ENCODE measurements at regions not wholly inside any gene's neighbourhood (a gene's known extent, or its start where the extent isn't known, plus 50 kb on each side); places are given as distances from the start of the nearest gene placed in this dataset.

DNA sequence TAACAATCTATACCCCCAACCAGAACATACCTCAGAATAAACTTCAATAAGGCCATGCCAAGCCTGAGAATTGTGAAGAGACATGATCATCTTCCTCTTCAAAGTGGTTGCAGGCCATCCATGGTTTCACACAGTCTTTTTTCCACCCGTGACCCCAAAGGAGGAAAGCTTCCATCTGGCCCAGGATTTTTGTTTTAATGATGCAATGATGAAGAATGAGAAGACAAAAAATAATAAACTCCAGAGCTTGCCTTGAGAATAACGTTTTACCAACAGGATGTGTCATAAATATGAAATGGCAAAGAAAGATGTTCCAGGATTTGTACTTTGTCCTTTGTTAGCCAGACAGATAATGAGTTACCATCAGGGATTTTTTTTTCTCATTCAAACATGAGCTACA is 201.9 kb downstream of the WNT5A start:
- DNase-seq, result no peak
- Histone ChIP-seq H3K27ac (ENCODE audit: low read length) (no peak overlapping the region), H4K20me1 (ENCODE audit: insufficient read depth, low read length) (no peaks in the 10 kb centered on the region), H3K9ac (ENCODE audit: low read length) (no peak overlapping the region), H3K9me3 (replicated peaks; ENCODE audit: insufficient read depth, low read length) (no peaks in the 10 kb centered on the region), H3K36me3 (replicated peaks; ENCODE audit: insufficient read depth, low read length) (no peaks in the 10 kb centered on the region), H3K4me2 (ENCODE audit: low read depth, low read length) (no peak overlapping the region), H3K4me3 (ENCODE audit: low read length) (no peak overlapping the region), H3F3A (ENCODE audit: insufficient read depth, low read length) (no peaks in the 10 kb centered on the region), H3K9me2 (replicated peaks; ENCODE audit: insufficient read depth, low read length) (no peaks in the 10 kb centered on the region), H3K27me3 (replicated peaks; ENCODE audit: insufficient read depth, low read length) (no peaks in the 10 kb centered on the region), H3K79me2 (ENCODE audit: low read length) (no peaks in the 10 kb centered on the region), H2AFZ (ENCODE audit: low read length) (no peak overlapping the region), H3K4me1 (ENCODE audit: low read length) (no peaks in the 10 kb centered on the region)
- TF ChIP-seq EZH2phosphoT487 (IDR thresholded peaks at IDR 0.05; ENCODE audit: low read length), result no peak
- TF ChIP-seq EZH2 (optimal IDR thresholded peaks at IDR 0.05; ENCODE audit: low read depth, low read length), result no peak
- no peak for TF ChIP-seq CTCF (IDR thresholded peaks at IDR 0.05; ENCODE audit: low read length)

DNA sequence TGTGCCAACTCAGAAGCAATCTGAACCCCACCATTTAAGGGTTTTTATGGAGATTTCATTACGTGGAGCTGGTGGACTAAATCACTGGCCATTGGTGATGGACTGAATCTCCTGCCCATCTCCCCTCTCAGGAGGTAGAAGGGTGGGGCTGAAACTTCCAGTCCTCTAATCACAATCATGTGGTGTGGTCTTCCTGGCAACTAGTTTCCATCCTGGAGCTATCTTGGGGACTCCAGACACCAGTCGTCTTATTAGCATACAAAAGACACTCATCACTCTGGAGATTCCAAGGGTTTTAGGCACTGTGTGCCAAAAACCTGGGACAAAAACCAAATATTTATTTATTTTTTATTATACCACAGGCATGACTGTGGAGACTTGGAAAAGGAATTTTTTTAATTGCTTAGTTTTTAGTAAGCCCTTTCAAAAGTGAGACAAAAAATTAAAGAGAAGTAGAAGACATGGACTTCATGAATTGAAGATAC is 203.6 kb downstream of the WNT5A start:
- Histone ChIP-seq H3K9me2 (replicated peaks; ENCODE audit: insufficient read depth, low read length) (no peaks in the 10 kb centered on the region), H3K4me3 (ENCODE audit: low read length) (no peak overlapping the region), H3K27me3 (replicated peaks; ENCODE audit: insufficient read depth, low read length) (no peaks in the 10 kb centered on the region), H3K79me2 (ENCODE audit: low read length) (no peaks in the 10 kb centered on the region), H3F3A (ENCODE audit: insufficient read depth, low read length) (no peaks in the 10 kb centered on the region), H2AFZ (ENCODE audit: low read length) (no peak overlapping the region), H3K4me2 (ENCODE audit: low read depth, low read length) (no peak overlapping the region), H3K9me3 (replicated peaks; ENCODE audit: insufficient read depth, low read length) (no peaks in the 10 kb centered on the region), H3K36me3 (replicated peaks; ENCODE audit: insufficient read depth, low read length) (no peaks in the 10 kb centered on the region), H4K20me1 (ENCODE audit: insufficient read depth, low read length) (no peaks in the 10 kb centered on the region), H3K4me1 (ENCODE audit: low read length) (no peaks in the 10 kb centered on the region), H3K27ac (ENCODE audit: low read length) (no peak overlapping the region), H3K9ac (ENCODE audit: low read length) (no peak overlapping the region)
- no peak for DNase-seq
- TF ChIP-seq CTCF (IDR thresholded peaks at IDR 0.05; ENCODE audit: low read length) (no peak), EZH2phosphoT487 (IDR thresholded peaks at IDR 0.05; ENCODE audit: low read length) (no peak), EZH2 (optimal IDR thresholded peaks at IDR 0.05; ENCODE audit: low read depth, low read length) (no peak)

GRCh38 chr3:55282994-55283393 is 204.1 kb downstream of the WNT5A start:
- TF ChIP-seq EZH2phosphoT487 (IDR thresholded peaks at IDR 0.05; ENCODE audit: low read length), result no peak
- TF ChIP-seq CTCF (IDR thresholded peaks at IDR 0.05; ENCODE audit: low read length), result no peak
- no peak for TF ChIP-seq EZH2 (optimal IDR thresholded peaks at IDR 0.05; ENCODE audit: low read depth, low read length)
- Histone ChIP-seq H3K79me2 (ENCODE audit: low read length) (no peaks in the 10 kb centered on the region), H3K4me1 (ENCODE audit: low read length) (no peaks in the 10 kb centered on the region), H3K36me3 (replicated peaks; ENCODE audit: insufficient read depth, low read length) (no peaks in the 10 kb centered on the region), H3K9me3 (replicated peaks; ENCODE audit: insufficient read depth, low read length) (no peaks in the 10 kb centered on the region), H3K9ac (ENCODE audit: low read length) (no peak overlapping the region), H3K4me2 (ENCODE audit: low read depth, low read length) (no peak overlapping the region), H3K27me3 (replicated peaks; ENCODE audit: insufficient read depth, low read length) (no peaks in the 10 kb centered on the region), H3K4me3 (ENCODE audit: low read length) (no peak overlapping the region), H2AFZ (ENCODE audit: low read length) (no peak overlapping the region), H4K20me1 (ENCODE audit: insufficient read depth, low read length) (no peaks in the 10 kb centered on the region), H3K27ac (ENCODE audit: low read length) (no peak overlapping the region), H3F3A (ENCODE audit: insufficient read depth, low read length) (no peaks in the 10 kb centered on the region), H3K9me2 (replicated peaks; ENCODE audit: insufficient read depth, low read length) (no peaks in the 10 kb centered on the region)
- DNase-seq, result no peak
